GM21528 (cell line): ENCODE measurements at regions not wholly inside any gene's neighbourhood (a gene's known extent, or its start where the extent isn't known, plus 50 kb on each side); places are given as distances from the start of the nearest gene placed in this dataset.

Experiments
- ATAC-seq: cut with Tn5 transposase; IDR thresholded peaks from one replicate; pipeline ENCODE4 v1.9.1; 2021; ENCODE audit warnings: mild to moderate bottlenecking, moderate library complexity; ENCODE audit not compliant: unreplicated experiment, low FRiP score

GRCh38 chr12:66952668-66953067 lies 273.8 kb upstream of the GRIP1 start:
- no peak for ATAC-seq

GRCh38 chr12:66956300-66956699 lies 277.4 kb upstream of the GRIP1 start:
- no peak for ATAC-seq

DNA sequence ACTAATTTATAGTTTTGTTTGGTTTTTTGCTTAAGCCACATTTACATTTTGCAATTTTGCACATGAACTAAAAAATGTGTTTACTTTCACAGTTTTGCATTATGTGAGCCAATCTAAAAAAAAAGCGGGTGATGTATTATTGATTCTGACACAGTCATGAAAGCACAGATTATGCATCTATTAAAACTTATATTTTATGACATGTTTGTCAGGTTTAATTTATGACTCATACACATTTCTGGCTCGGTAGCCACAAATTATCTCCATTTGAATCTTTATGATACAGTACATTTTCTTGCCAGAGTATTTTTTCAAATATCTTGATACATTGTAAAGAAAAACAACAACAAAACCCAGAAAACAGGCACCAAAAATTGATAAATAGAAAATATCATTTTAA lies 280.4 kb upstream of the GRIP1 start:
- ATAC-seq, result no peak

GRCh38 chr12:66960006-66960405 lies 281.1 kb upstream of the GRIP1 start:
- no peak for ATAC-seq

DNA sequence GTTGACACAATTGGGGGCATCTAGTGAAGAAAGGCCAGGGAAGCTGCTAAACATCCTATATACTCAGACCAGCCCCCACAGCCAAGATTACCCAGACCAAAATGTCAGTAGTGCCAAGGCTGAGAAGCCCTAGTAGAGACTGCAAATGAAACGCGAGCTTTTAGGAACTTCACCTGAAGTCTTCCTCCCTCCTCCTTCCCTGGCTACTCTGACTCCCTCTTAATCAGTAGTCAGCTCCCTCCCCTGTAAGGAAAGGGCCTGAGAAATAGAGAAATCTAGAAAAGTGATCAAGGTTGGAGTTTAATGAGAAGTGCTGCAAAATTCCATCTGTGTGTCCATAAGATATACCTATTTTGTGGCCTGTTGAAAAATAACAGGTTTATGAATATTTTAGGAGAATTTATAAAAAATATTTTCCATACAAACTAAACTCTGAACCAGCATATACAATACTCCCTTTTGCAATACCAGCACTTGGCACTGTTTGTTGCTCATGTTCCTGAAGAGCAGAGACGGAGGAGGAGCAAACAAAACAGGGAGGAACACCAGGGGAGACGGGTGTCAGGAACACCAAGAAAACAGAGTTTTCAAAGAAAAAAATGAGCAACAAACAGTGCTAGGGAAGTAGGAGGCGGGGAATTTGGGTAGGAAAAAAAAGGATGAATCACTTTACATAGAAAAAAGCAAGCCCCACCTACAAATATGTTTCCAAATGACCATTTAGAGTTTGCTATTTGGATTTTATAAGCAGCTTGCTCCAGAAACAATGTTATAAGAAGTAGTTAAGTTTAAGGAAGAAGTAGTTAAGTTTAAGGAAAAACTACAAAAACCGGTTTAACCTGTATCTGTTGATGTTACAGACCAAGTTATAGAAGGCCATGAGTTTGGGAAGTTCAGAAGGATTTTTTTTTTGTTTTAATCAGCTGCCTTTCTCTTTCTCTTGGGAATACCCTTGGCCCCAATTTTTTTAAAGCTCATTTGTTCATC lies 282.1 kb upstream of the GRIP1 start:
- ATAC-seq, result no peak

DNA sequence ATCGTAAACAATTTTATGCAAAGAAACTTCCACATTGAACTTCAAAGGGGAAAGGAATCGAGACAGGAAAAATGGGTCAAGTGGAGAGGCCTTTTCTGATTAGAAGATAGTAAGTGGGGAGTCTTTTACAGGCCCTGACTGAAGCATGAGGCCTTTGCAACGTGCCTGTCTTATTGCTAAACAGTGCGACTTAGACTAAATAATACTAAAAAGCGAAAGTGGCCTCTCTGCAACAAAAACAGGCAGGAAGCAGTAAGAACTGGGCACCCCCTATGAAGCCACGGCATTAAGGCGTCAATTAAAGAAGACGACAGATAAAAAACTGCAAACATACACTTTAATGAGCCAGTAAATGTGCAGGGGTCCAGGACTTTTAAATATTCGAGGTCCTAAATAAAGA lies 283.4 kb upstream of the GRIP1 start:
- ATAC-seq, result no peak

GRCh38 chr12:66963901-66964300 lies 285.0 kb upstream of the GRIP1 start:
- no peak for ATAC-seq

DNA sequence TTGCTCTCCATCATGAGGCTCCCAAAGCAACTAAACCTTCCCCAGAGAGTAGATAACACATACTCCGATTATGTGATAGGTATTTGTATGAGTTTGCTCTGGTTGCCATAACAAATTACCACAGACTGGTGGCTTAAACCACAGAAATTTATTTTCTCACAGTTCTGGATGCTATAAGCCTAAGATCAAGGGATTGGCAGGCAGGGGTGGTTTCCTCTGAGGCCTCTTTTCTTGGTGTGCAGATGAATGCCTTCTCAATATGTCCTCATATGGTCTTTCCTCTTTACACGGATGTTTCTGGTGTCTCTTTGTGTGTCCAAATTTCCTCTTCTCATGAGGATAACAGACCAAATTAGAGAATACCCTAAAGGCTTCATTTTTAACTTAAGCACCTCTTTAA lies 285.8 kb upstream of the GRIP1 start:
- ATAC-seq, result no peak

- ATAC-seq, result no peak
Measured at GRCh38 chr12:66965621-66966020, 286.7 kb upstream of the GRIP1 start.

- no peak for ATAC-seq
Measured at GRCh38 chr12:66971816-66972215, 292.9 kb upstream of the GRIP1 start.

DNA sequence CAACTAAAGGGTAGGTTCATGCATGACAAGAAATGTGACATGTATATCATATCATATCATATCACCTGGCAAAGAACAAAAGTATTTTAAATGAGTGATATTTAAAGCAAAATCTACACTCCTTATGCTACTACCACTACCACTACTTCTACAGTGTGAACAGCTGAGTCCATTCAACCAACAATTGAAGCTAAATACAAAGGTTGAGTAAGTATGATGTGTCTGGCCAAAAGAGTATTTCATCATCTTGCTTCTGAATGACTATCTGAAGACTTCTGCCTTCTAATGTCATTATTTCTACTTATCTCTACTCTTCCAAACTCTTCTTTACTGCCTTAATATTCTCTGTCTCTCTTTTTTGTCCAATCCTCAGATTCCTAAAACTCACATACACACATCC lies 292.6 kb upstream of the CAND1 start:
- no peak for ATAC-seq

- ATAC-seq, result no peak
Measured at GRCh38 chr12:66978802-66979201, 290.4 kb upstream of the CAND1 start.

DNA sequence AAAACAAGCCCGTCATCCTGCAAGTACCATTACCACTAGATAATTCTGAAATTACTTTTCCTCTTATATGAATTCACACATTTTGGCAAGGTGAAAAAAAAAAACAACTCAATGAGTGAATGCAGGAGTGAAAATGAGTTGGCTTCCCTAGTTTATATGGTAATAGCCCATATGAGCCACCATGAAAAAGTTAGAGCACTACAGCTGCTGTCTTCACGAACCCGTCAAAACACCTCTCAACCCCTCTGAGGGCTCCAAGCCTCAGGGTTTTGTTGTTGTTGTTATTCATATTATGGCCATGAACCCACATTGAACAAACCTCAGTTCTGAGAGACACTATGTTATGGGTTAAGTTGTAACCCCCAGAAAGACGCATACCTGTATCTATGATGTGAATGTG lies 289.9 kb upstream of the CAND1 start:
- ATAC-seq, result no peak

DNA sequence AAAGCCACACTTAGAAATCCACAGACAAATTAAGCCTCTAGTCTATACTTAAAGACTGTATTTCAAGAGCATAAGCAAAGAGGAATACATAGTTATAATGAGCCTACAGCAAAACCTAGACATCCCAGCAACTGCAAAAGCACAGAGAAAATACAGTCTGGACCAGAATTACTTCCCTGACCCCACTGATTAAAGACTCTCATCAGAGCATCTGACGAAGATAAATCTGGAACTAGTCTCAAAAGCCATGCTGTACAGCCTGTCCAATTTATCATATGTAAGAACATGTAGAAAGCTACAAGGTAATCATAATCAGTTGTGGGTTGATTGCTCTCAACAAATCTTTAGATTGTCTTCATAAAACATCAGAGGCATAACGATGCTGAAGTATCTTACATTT lies 285.1 kb upstream of the CAND1 start:
- no peak for ATAC-seq

DNA sequence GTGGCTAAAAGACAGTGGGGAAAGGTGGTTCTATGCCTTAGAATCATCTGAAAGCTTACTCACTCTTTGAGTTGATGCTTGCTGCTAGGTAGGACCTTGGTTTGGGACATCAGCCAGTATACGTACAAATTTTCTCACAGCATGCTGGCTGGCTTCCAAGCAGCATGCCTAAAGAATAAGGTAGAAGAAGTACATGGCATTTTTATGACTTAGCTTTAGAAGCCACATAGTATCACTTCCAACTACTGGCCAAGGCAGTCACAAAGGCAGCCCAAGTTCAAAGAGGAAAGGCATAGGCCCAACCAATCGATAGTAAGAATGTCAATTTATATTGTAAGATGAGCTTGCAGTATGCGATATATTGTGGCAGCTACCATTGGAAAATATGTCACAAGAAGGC lies 284.2 kb upstream of the CAND1 start:
- no peak for ATAC-seq

DNA sequence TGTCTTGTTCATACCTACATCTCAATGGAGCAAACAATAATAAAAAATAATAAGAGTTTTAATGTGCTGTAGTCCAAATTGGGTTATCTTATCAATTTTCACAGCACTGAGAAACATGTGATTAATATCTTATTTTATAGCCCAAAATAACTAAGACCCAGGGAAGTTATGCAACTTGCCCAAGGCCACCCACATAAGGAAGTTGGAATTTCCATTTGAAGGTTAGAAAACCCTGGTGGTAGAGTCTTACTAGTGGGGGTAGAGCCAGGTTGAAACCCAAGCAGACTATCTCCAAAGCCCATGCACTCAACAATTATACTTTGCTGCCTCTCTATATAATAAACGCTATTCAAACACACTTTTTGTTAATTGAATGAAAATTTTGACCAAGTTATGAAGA lies 270.0 kb upstream of the CAND1 start:
- ATAC-seq, result no peak

GRCh38 chr12:67001251-67001650 lies 267.9 kb upstream of the CAND1 start:
- no peak for ATAC-seq

DNA sequence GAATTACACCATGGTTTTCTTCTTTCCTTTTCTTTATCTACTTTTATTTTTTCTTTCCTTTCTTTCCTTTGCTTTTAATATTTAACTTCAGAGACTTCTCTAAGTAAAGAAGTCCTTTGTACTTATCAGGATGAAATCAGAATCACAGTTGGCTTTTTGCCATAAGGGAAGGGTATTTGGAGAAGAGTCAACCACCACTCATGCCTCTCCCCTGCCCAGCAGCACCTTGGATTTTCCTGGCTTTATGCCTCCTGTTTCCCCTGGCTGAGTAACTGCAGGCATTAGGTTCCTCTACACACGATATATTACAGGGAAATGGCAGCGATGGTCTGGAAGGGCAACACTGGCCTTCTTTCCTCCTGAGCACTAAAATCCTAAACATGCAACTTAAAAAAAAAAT lies 266.4 kb upstream of the CAND1 start:
- ATAC-seq, result no peak

GRCh38 chr12:67006610-67007009 lies 262.5 kb upstream of the CAND1 start:
- no peak for ATAC-seq

GRCh38 chr12:67014642-67015041 lies 254.5 kb upstream of the CAND1 start:
- ATAC-seq, result no peak

- no peak for ATAC-seq
Measured at GRCh38 chr12:67018105-67018504, 251.1 kb upstream of the CAND1 start.

- no peak for ATAC-seq
Measured at GRCh38 chr12:67019070-67019469, 250.1 kb upstream of the CAND1 start.
